ENCODE measurements at regions not wholly inside any gene's neighbourhood (a gene's known extent, or its start where the extent isn't known, plus 50 kb on each side); places are given as distances from the start of the nearest gene placed in this dataset.

- intact Hi-C loops (cut with DNase I): no loop called here
Measured at GRCh38 chr11:42093541-42093940, 634.1 kb upstream of the LRRC4C start.

GRCh38 chr11:42098075-42098474 is 638.6 kb upstream of the LRRC4C start:
- no peak for DNase-seq (ENCODE audit: low spot score)
- intact Hi-C loops (cut with DNase I): no loop called here

More at GRCh38 chr11:42093541-42093940, 634.1 kb upstream of the LRRC4C start:
- DNase-seq (ENCODE audit: low spot score): no peak

GRCh38 chr11:42112866-42113265 is 653.4 kb upstream of the LRRC4C start:
- no peak for DNase-seq (ENCODE audit: low spot score)
- intact Hi-C loops (cut with DNase I): no loop called here

GRCh38 chr11:42114927-42115326 is 655.5 kb upstream of the LRRC4C start:
- intact Hi-C loops (cut with DNase I): no loop called here
- no peak for DNase-seq (ENCODE audit: low spot score)

GRCh38 chr11:42138454-42138853 is 679.0 kb upstream of the LRRC4C start:
- intact Hi-C loops (cut with DNase I): no loop called here
- DNase-seq (ENCODE audit: low spot score): no peak

- intact Hi-C loops (cut with DNase I): no loop called here
- no peak for DNase-seq (ENCODE audit: low spot score)
Measured at GRCh38 chr11:42145311-42145710, 685.9 kb upstream of the LRRC4C start.

- intact Hi-C loops (cut with DNase I): no loop called here
- no peak for DNase-seq (ENCODE audit: low spot score)
Measured at GRCh38 chr11:42161886-42162285, 702.4 kb upstream of the LRRC4C start.

GRCh38 chr11:42169191-42169590 is 709.7 kb upstream of the LRRC4C start:
- intact Hi-C loops (cut with DNase I): no loop called here
- DNase-seq (ENCODE audit: low spot score): no peak

GRCh38 chr11:42170601-42171000 is 711.1 kb upstream of the LRRC4C start:
- intact Hi-C loops (cut with DNase I): no loop called here
- no peak for DNase-seq (ENCODE audit: low spot score)

- DNase-seq (ENCODE audit: low spot score): no peak
- intact Hi-C loops (cut with DNase I): no loop called here
Measured at GRCh38 chr11:42171046-42171445, 711.6 kb upstream of the LRRC4C start.

GRCh38 chr11:42172441-42172840 is 713.0 kb upstream of the LRRC4C start:
- DNase-seq (ENCODE audit: low spot score): no peak
- intact Hi-C loops (cut with DNase I): no loop called here

GRCh38 chr11:42175203-42175602 is 715.8 kb upstream of the LRRC4C start:
- intact Hi-C loops (cut with DNase I): no loop called here
- no peak for DNase-seq (ENCODE audit: low spot score)

GRCh38 chr11:42179216-42179615 is 719.8 kb upstream of the LRRC4C start:
- intact Hi-C loops (cut with DNase I): no loop called here
- no peak for DNase-seq (ENCODE audit: low spot score)

GRCh38 chr11:42195289-42196013 is 736.0 kb upstream of the LRRC4C start:
- intact Hi-C loops (cut with DNase I): no loop called here

GRCh38 chr11:42200311-42200710 is 740.9 kb upstream of the LRRC4C start:
- no peak for DNase-seq (ENCODE audit: low spot score)
- intact Hi-C loops (cut with DNase I): no loop called here

More at GRCh38 chr11:42195289-42196013, 736.0 kb upstream of the LRRC4C start:
- no peak for DNase-seq (ENCODE audit: low spot score)

- DNase-seq (ENCODE audit: low spot score): no peak
- intact Hi-C loops (cut with DNase I): no loop called here
Measured at GRCh38 chr11:42201603-42202148, 742.2 kb upstream of the LRRC4C start.

GRCh38 chr11:42205518-42205917 is 746.1 kb upstream of the LRRC4C start:
- DNase-seq (ENCODE audit: low spot score): no peak
- intact Hi-C loops (cut with DNase I): no loop called here

- intact Hi-C loops (cut with DNase I): no loop called here
- DNase-seq (ENCODE audit: low spot score): no peak
Measured at GRCh38 chr11:42225664-42226063, 766.2 kb upstream of the LRRC4C start.

GRCh38 chr11:42232673-42233072 is 773.2 kb upstream of the LRRC4C start:
- no peak for DNase-seq (ENCODE audit: low spot score)
- intact Hi-C loops (cut with DNase I): no loop called here

GRCh38 chr11:42234451-42234951 is 775.0 kb upstream of the LRRC4C start:
- no peak for DNase-seq (ENCODE audit: low spot score)
- intact Hi-C loops (cut with DNase I): no loop called here

- no peak for DNase-seq (ENCODE audit: low spot score)
- intact Hi-C loops (cut with DNase I): no loop called here
Measured at GRCh38 chr11:42237701-42238235, 778.3 kb upstream of the LRRC4C start.
